Hepatocyte (in vitro differentiated cells): ENCODE measurements at regions not wholly inside any gene's neighbourhood (a gene's known extent, or its start where the extent isn't known, plus 50 kb on each side); places are given as distances from the start of the nearest gene placed in this dataset.

ENCODE experiments used
- DNase-seq: peaks from one replicate; pipeline ENCODE4 v3.0.0-alpha.2; 2016; ENCODE audit warnings: low spot score
- H2AFZ ChIP-seq: fragments of 200-600 bp; sonication (generic); 2 replicates; pipeline ENCODE4 v1.6.0; 2016; ENCODE audit warnings: antibody characterized with exemption, mild to moderate bottlenecking
- H3K27ac ChIP-seq: fragments of 200-600 bp; sonication (generic); 2 replicates; pipeline ENCODE4 v1.5.1; 2016; ENCODE audit warnings: mild to moderate bottlenecking
- H3K27me3 ChIP-seq: fragments of 200-600 bp; sonication (generic); 2 replicates; pipeline ENCODE4 v1.6.1; 2016
- H3K36me3 ChIP-seq: fragments of 200-600 bp; sonication (generic); replicated peaks from 2 replicates; pipeline ENCODE4 v1.5.1; 2016; ENCODE audit warnings: low read depth; ENCODE audit not compliant: insufficient read depth
- H3K4me1 ChIP-seq: fragments of 200-600 bp; sonication (generic); 2 replicates; pipeline ENCODE4 v1.5.1; 2016; ENCODE audit warnings: mild to moderate bottlenecking, moderate library complexity; ENCODE audit not compliant: insufficient read depth
- H3K4me2 ChIP-seq: fragments of 200-600 bp; sonication (generic); 2 replicates; pipeline ENCODE4 v1.6.0; 2016
- H3K4me3 ChIP-seq: fragments of 200-600 bp; sonication (generic); 2 replicates; pipeline ENCODE4 v1.5.1; 2016; ENCODE audit warnings: mild to moderate bottlenecking
- H3K79me2 ChIP-seq: fragments of 200-600 bp; sonication (generic); 2 replicates; pipeline ENCODE4 v1.6.0; 2017; ENCODE audit warnings: mild to moderate bottlenecking
- H3K9me2 ChIP-seq: fragments of 200-600 bp; sonication (generic); replicated peaks from 2 replicates; pipeline ENCODE4 v1.6.0; 2017; ENCODE audit warnings: mild to moderate bottlenecking; ENCODE audit not compliant: insufficient read depth
- H3K9me3 ChIP-seq: fragments of 200-600 bp; sonication (generic); 2 replicates; pipeline ENCODE4 v1.5.1; 2016; ENCODE audit warnings: low read depth, mild to moderate bottlenecking
- H4K20me1 ChIP-seq: fragments of 200-600 bp; sonication (generic); 2 replicates; pipeline ENCODE4 v1.6.0; 2016; ENCODE audit warnings: mild to moderate bottlenecking; ENCODE audit not compliant: insufficient read depth, poor library complexity, severe bottlenecking
- EZH2 ChIP-seq: fragments of 200-600 bp; sonication (generic); IDR thresholded peaks from 2 replicates; pipeline ENCODE4 v1.6.1; 2016; ENCODE audit warnings: antibody characterized with exemption, mild to moderate bottlenecking, borderline replicate concordance
- EZH2phosphoT487 ChIP-seq: fragments of 200-600 bp; sonication (generic); IDR thresholded peaks from one replicate; pipeline ENCODE4 v1.6.1; 2018; ENCODE audit warnings: antibody characterized with exemption, mild to moderate bottlenecking, low read depth, moderate library complexity; ENCODE audit not compliant: unreplicated experiment, severe bottlenecking
- WGBS: methylation state at CpG from one replicate; pipeline ENCODE4 v1.1.6; 2016; ENCODE audit warnings: low lambda C conversion rate; ENCODE audit errors: missing lambda C conversion rate; 5-methylcytosine and 5-hydroxymethylcytosine counted together
- TF ChIP-seq, protein P1 (sequence below): fragments of 200-600 bp; sonication (generic); IDR thresholded peaks from 2 replicates; pipeline ENCODE4 v1.5.1; 2016; ENCODE audit warnings: antibody characterized with exemption, mild to moderate bottlenecking; ENCODE audit not compliant: poor library complexity

DNA sequence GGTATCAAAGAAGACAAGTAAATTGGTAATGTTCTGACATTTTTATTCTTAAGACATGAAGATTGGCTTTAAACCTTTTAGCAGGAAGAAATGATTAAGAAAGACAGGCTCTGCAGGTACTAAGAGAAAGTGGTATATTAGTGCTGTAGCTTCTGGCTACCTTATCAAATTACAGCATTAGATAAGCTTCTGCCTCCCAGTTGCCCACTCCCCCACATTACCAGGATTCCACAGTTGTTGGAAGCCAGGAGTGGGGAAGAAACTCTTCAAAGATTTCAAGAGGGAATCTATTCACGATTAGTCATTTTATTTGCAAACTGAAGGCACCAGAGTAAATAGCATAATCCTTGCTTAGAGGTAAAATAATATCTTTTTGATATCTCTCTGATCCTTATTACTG lies 274.9 kb downstream of the LMO4 start:
- Histone ChIP-seq H2AFZ (no peak overlapping the region), H3K9me3 (no peaks in the 10 kb centered on the region), H3K4me3 (no peak overlapping the region), H3K79me2 (no peaks in the 10 kb centered on the region), H3K36me3 (no peaks in the 10 kb centered on the region), H3K27me3 (no peaks in the 10 kb centered on the region), H3K4me1 (peaks cover 26% of the 10 kb centered on the region), H3K4me2 (no peak overlapping the region), H4K20me1 (no peaks in the 10 kb centered on the region), H3K27ac (no peak overlapping the region), H3K9me2 (no peaks in the 10 kb centered on the region)
- no peak for DNase-seq
- TF ChIP-seq, protein P1, sequence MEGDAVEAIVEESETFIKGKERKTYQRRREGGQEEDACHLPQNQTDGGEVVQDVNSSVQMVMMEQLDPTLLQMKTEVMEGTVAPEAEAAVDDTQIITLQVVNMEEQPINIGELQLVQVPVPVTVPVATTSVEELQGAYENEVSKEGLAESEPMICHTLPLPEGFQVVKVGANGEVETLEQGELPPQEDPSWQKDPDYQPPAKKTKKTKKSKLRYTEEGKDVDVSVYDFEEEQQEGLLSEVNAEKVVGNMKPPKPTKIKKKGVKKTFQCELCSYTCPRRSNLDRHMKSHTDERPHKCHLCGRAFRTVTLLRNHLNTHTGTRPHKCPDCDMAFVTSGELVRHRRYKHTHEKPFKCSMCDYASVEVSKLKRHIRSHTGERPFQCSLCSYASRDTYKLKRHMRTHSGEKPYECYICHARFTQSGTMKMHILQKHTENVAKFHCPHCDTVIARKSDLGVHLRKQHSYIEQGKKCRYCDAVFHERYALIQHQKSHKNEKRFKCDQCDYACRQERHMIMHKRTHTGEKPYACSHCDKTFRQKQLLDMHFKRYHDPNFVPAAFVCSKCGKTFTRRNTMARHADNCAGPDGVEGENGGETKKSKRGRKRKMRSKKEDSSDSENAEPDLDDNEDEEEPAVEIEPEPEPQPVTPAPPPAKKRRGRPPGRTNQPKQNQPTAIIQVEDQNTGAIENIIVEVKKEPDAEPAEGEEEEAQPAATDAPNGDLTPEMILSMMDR, result no peak
- no peak for TF ChIP-seq EZH2
- TF ChIP-seq EZH2phosphoT487, result no peak
- WGBS, result 55% methylated on average over 1 of the region's 1 CpG

DNA sequence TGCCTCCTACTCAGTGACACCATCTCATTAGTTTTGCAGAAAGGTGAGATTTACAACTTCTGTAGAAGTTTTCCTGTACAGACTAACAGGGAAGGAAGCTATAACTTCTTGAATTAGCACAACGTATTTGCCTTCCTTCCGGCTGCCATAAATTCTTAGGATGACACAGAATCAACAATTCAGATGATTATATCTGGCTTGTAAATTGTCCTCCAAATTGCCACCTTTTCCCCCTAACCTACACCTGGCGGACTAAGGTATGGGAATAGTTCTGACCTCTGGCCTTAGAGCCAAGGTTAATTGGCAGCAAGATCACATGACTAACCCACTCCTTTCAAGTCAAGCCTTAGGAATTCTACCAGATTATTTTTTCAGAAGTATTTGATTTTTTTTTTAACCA lies 284.3 kb downstream of the LMO4 start:
- Histone ChIP-seq H3K4me3 (no peak overlapping the region), H4K20me1 (no peaks in the 10 kb centered on the region), H3K79me2 (no peaks in the 10 kb centered on the region), H3K4me2 (no peak overlapping the region), H3K27ac (peak overlapping the region; percentile 61), H3K4me1 (peaks cover 6% of the 10 kb centered on the region), H3K9me2 (no peaks in the 10 kb centered on the region), H3K27me3 (no peaks in the 10 kb centered on the region), H3K9me3 (no peaks in the 10 kb centered on the region), H3K36me3 (no peaks in the 10 kb centered on the region), H2AFZ (no peak overlapping the region)
- WGBS, result 57% methylated on average over 3 of the region's 3 CpGs
- TF ChIP-seq EZH2 (no peak), EZH2phosphoT487 (no peak)
- TF ChIP-seq, protein P1, result no peak
- peak; percentile 20 for DNase-seq

DNA sequence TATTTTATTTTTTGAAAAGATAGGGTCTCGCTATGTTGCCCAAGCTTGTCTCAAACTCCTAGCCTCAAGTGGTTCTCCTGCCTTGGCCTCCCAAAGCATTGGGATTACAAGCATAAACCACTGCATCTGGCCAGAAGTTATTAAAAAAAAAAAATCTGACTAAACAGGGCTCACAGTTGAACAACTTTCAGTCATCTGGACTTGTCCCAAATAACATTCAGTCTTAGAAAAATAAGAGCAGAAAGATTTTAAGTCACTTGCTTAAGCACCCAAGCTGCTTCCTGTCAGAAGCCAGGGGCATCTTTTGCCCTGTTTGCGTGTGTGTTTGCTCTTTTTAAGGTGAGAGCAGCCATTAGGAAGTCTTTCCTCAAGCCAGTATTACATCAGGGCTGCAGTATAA lies 286.8 kb downstream of the LMO4 start:
- H3K4me2 ChIP-seq, result no peak overlapping the region
- 96% methylated on average over 2 of the region's 2 CpGs for WGBS
- peaks cover 6% of the 10 kb centered on the region for H3K4me1 ChIP-seq
- H3K9me3 ChIP-seq, result no peaks in the 10 kb centered on the region
- no peaks in the 10 kb centered on the region for H4K20me1 ChIP-seq
- no peak overlapping the region for H3K27ac ChIP-seq
- H3K27me3 ChIP-seq, result no peaks in the 10 kb centered on the region
- H2AFZ ChIP-seq, result no peak overlapping the region
- no peaks in the 10 kb centered on the region for H3K79me2 ChIP-seq
- H3K4me3 ChIP-seq, result no peak overlapping the region
- DNase-seq, result no peak
- TF ChIP-seq EZH2phosphoT487 (no peak), EZH2 (no peak)
- TF ChIP-seq, protein P1, result no peak
- H3K9me2 ChIP-seq, result no peaks in the 10 kb centered on the region
- no peaks in the 10 kb centered on the region for H3K36me3 ChIP-seq

DNA sequence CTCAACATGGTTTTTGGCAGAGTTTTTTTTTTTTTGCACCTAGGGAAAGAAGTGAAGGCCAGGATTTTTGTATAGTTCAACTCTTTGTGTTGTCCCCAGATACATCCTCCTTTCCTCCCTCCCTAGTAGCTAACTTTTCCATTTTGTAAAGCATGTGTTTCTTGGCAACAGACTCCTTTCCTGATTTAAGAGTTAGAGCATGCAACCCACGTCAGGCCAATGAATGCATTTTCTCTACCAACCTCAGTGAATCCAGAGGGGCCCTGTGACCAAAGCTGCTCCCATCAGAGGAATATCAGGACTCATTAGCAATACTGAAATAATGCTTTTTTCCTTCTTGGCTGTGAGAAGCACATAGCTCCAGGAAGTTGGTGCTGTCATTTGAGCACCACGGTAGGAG lies 287.2 kb downstream of the LMO4 start:
- TF ChIP-seq, protein P1, result no peak
- TF ChIP-seq EZH2phosphoT487 (no peak), EZH2 (no peak)
- 84% methylated on average over 2 of the region's 2 CpGs for WGBS

More for the DNA sequence above, 287.2 kb downstream of the LMO4 start:
- no peaks in the 10 kb centered on the region for H3K27me3 ChIP-seq
- no peak for DNase-seq
- H3K27ac ChIP-seq, result no peak overlapping the region
- no peaks in the 10 kb centered on the region for H4K20me1 ChIP-seq
- H3K9me2 ChIP-seq, result no peaks in the 10 kb centered on the region
- peaks cover 6% of the 10 kb centered on the region for H3K4me1 ChIP-seq
- H3K36me3 ChIP-seq, result no peaks in the 10 kb centered on the region
- no peaks in the 10 kb centered on the region for H3K79me2 ChIP-seq
- H3K4me3 ChIP-seq, result no peak overlapping the region
- H3K4me2 ChIP-seq, result no peak overlapping the region
- H3K9me3 ChIP-seq, result no peaks in the 10 kb centered on the region
- H2AFZ ChIP-seq, result no peak overlapping the region
